Mesenchymal stem cell (in vitro differentiated cells and primary cell): ENCODE measurements at regions not wholly inside any gene's neighbourhood (a gene's known extent, or its start where the extent isn't known, plus 50 kb on each side); places are given as distances from the start of the nearest gene placed in this dataset.
A peak's percentile ranks its signal among the peaks of the same experiment; 100 is the strongest.

Experiments used
- DNase-seq: peaks from one replicate; pipeline ENCODE4 v3.0.0-alpha.2; 2013
- H2AFZ ChIP-seq: one replicate; pipeline ENCODE4 v1.6.1; 2013; ENCODE audit warnings: low read depth, mild to moderate bottlenecking, control low read depth, inconsistent platforms, low read length, moderate library complexity
- H2AK5ac ChIP-seq: 2 replicates; pipeline ENCODE4 v1.6.1; 2013; ENCODE audit warnings: low read length, moderate library complexity, mild to moderate bottlenecking, inconsistent platforms; ENCODE audit not compliant: severe bottlenecking
- H2BK120ac ChIP-seq: one replicate; pipeline ENCODE4 v1.6.1; 2013; ENCODE audit warnings: low read depth, mild to moderate bottlenecking, inconsistent platforms, low read length, moderate library complexity
- H2BK12ac ChIP-seq, 2 experiments: one replicate each; pipeline ENCODE4 v1.6.1; 2013; ENCODE audit warnings: inconsistent platforms in 2 of 2, low read length in 2 of 2, mild to moderate bottlenecking in 2 of 2, moderate library complexity in 2 of 2, control low read depth in 1 of 2
- H2BK15ac ChIP-seq: one replicate; pipeline ENCODE4 v1.6.1; 2013; ENCODE audit warnings: mild to moderate bottlenecking, low read depth, inconsistent platforms; ENCODE audit not compliant: poor library complexity, severe bottlenecking
- H2BK5ac ChIP-seq: 2 replicates; pipeline ENCODE4 v1.6.1; 2013; ENCODE audit warnings: low read depth, mild to moderate bottlenecking, low read length, control low read depth, inconsistent platforms; ENCODE audit not compliant: poor library complexity, severe bottlenecking
- H3K14ac ChIP-seq, 2 experiments: one replicate each; pipeline ENCODE4 v1.6.1; 2013; ENCODE audit warnings: inconsistent platforms in 2 of 2, low read length in 2 of 2, control low read depth in 1 of 2, mild to moderate bottlenecking in 1 of 2, moderate library complexity in 1 of 2
- H3K18ac ChIP-seq, 2 experiments: one replicate each; pipeline ENCODE4 v1.6.1; 2013; ENCODE audit warnings: inconsistent platforms in 2 of 2, low read length in 2 of 2, control low read depth in 1 of 2, low read depth in 1 of 2, mild to moderate bottlenecking in 1 of 2
- H3K23ac ChIP-seq, 2 experiments: one replicate each; pipeline ENCODE4 v1.6.1; 2013; ENCODE audit warnings: inconsistent platforms in 2 of 2, low read length in 2 of 2, mild to moderate bottlenecking in 2 of 2, moderate library complexity in 2 of 2, control low read depth in 1 of 2
- H3K27ac ChIP-seq: 2 replicates; pipeline ENCODE4 v1.5.1; 2013; ENCODE audit warnings: mild to moderate bottlenecking, moderate library complexity, low read length, control low read depth, inconsistent platforms; ENCODE audit not compliant: poor library complexity, severe bottlenecking
- H3K27me3 ChIP-seq, 2 experiments: 2 replicates each; pipeline versions ENCODE4 v1.6.1 to v1.7.0; 2013; ENCODE audit warnings: low read length in 2 of 2, mild to moderate bottlenecking in 2 of 2, moderate library complexity in 2 of 2, control low read depth in 1 of 2, inconsistent platforms in 1 of 2; ENCODE audit not compliant: control insufficient read depth in 1 of 2, insufficient read depth in 1 of 2
- H3K36me3 ChIP-seq, 2 experiments: 2 replicates each; pipeline versions ENCODE4 v1.6.1 to v1.7.0; 2013; ENCODE audit warnings: low read length in 2 of 2, control low read depth in 1 of 2, inconsistent platforms in 1 of 2, low read depth in 1 of 2, mild to moderate bottlenecking in 1 of 2; ENCODE audit not compliant: insufficient read depth in 2 of 2, control insufficient read depth in 1 of 2
- H3K4ac ChIP-seq, 2 experiments: one replicate each; pipeline ENCODE4 v1.6.1; 2013; ENCODE audit warnings: inconsistent platforms in 2 of 2, low read length in 2 of 2, mild to moderate bottlenecking in 2 of 2, moderate library complexity in 2 of 2, control low read depth in 1 of 2, low read depth in 1 of 2
- H3K4me1 ChIP-seq: 2 replicates; pipeline ENCODE4 v1.6.1; 2013; ENCODE audit warnings: low read depth, low read length, control low read depth; ENCODE audit not compliant: control insufficient read depth, insufficient read depth
- H3K4me2 ChIP-seq: 2 replicates; pipeline ENCODE4 v1.6.1; 2013; ENCODE audit warnings: low read length, mild to moderate bottlenecking, inconsistent platforms; ENCODE audit not compliant: poor library complexity, severe bottlenecking
- H3K4me3 ChIP-seq, 2 experiments: 2 replicates each; pipeline versions ENCODE4 v1.5.1 to v1.7.0; 2013; ENCODE audit warnings: low read length in 2 of 2, mild to moderate bottlenecking in 2 of 2, control low read depth in 1 of 2, low read depth in 1 of 2; ENCODE audit not compliant: insufficient read depth in 1 of 2
- H3K79me1 ChIP-seq: replicated peaks from 2 replicates; pipeline ENCODE4 v1.6.1; 2013; ENCODE audit warnings: mild to moderate bottlenecking, control low read depth, low read length, inconsistent platforms; ENCODE audit not compliant: poor library complexity, severe bottlenecking
- H3K9ac ChIP-seq: 2 replicates; pipeline ENCODE4 v1.7.0; 2013; ENCODE audit warnings: mild to moderate bottlenecking, low read length, moderate library complexity
- H3K9me3 ChIP-seq: 2 replicates; pipeline ENCODE4 v1.7.0; 2013; ENCODE audit warnings: mild to moderate bottlenecking, low read length; ENCODE audit not compliant: control insufficient read depth
- H4K8ac ChIP-seq: one replicate; pipeline ENCODE4 v1.6.1; 2013; ENCODE audit warnings: inconsistent platforms, mild to moderate bottlenecking, low read length, moderate library complexity
- H4K91ac ChIP-seq: one replicate; pipeline ENCODE4 v1.6.1; 2013; ENCODE audit warnings: mild to moderate bottlenecking, low read length, inconsistent platforms
- WGBS: methylation state at CpG from one replicate; pipeline ENCODE4 v1.1.7; 2013; ENCODE audit warnings: mixed read lengths; 5-methylcytosine and 5-hydroxymethylcytosine counted together

GRCh38 chr12:98446060-98446459 lies 69.3 kb upstream of the TMPO start:
- H3K79me1 ChIP-seq = no peaks in the 10 kb centered on the region
- H3K9ac ChIP-seq = no peak overlapping the region
- WGBS = 94% methylated on average over 1 of the region's 1 CpG
- no peaks in the 10 kb centered on the region for H3K4me1 ChIP-seq
- H3K27me3 ChIP-seq = peaks cover 0 to 34% of the 10 kb centered on the region in 2 experiments
- H3K4me2 ChIP-seq = no peak overlapping the region
- H3K4ac ChIP-seq = no peak overlapping the region
- no peak overlapping the region for H4K91ac ChIP-seq
- H3K36me3 ChIP-seq = no peaks in the 10 kb centered on the region
- H2BK120ac ChIP-seq = no peak overlapping the region
- H3K23ac ChIP-seq = no peak overlapping the region
- H2AFZ ChIP-seq = no peak overlapping the region
- no peak overlapping the region for H3K14ac ChIP-seq
- H3K27ac ChIP-seq = no peak overlapping the region
- no peak overlapping the region for H2BK5ac ChIP-seq
- H2BK12ac ChIP-seq = no peak overlapping the region
- no peak overlapping the region for H3K18ac ChIP-seq
- H2BK15ac ChIP-seq = no peak overlapping the region
- H2AK5ac ChIP-seq = no peak overlapping the region
- no peaks in the 10 kb centered on the region for H3K9me3 ChIP-seq
- no peak for DNase-seq
- no peak overlapping the region for H4K8ac ChIP-seq
- H3K4me3 ChIP-seq = no peak overlapping the region

- H2BK5ac ChIP-seq = no peak overlapping the region
- DNase-seq = peak; percentile 27
- no peak overlapping the region for H3K18ac ChIP-seq
- H2BK12ac ChIP-seq = no peak overlapping the region
- H3K9me3 ChIP-seq = no peaks in the 10 kb centered on the region
- H4K8ac ChIP-seq = no peak overlapping the region
- H3K4me2 ChIP-seq = no peak overlapping the region
- H2BK15ac ChIP-seq = no peak overlapping the region
- no peak overlapping the region for H3K4me3 ChIP-seq
- H3K9ac ChIP-seq = no peak overlapping the region
- H3K27ac ChIP-seq = no peak overlapping the region
- peaks cover 0 to 31% of the 10 kb centered on the region in 2 experiments for H3K27me3 ChIP-seq
- H3K4me1 ChIP-seq = no peaks in the 10 kb centered on the region
- no peak overlapping the region for H2AK5ac ChIP-seq
- WGBS = no CpG with 5 or more reads among the region's 1 CpG
- no peak overlapping the region for H2AFZ ChIP-seq
- H3K79me1 ChIP-seq = no peaks in the 10 kb centered on the region
- H3K4ac ChIP-seq = no peak overlapping the region
- no peak overlapping the region for H2BK120ac ChIP-seq
- H3K14ac ChIP-seq = no peak overlapping the region
- no peak overlapping the region for H4K91ac ChIP-seq
- H3K36me3 ChIP-seq = no peaks in the 10 kb centered on the region
- no peak overlapping the region for H3K23ac ChIP-seq
Observed at GRCh38 chr12:98446682-98447081, 68.7 kb upstream of the TMPO start.

- no peak overlapping the region for H3K4me3 ChIP-seq
- H3K36me3 ChIP-seq = no peaks in the 10 kb centered on the region
- no peak overlapping the region for H3K14ac ChIP-seq
- H3K27me3 ChIP-seq = peaks cover 0 to 12% of the 10 kb centered on the region in 2 experiments
- H3K9ac ChIP-seq = no peak overlapping the region
- H2AK5ac ChIP-seq = no peak overlapping the region
- WGBS = 92% methylated on average over 1 of the region's 3 CpGs
- H2AFZ ChIP-seq = no peak overlapping the region
- no peak overlapping the region for H3K27ac ChIP-seq
- H3K4me1 ChIP-seq = no peaks in the 10 kb centered on the region
- no peak overlapping the region for H3K4me2 ChIP-seq
- no peak overlapping the region for H2BK120ac ChIP-seq
- no peak overlapping the region for H2BK5ac ChIP-seq
- no peak overlapping the region for H3K18ac ChIP-seq
- H4K8ac ChIP-seq = no peak overlapping the region
- H2BK15ac ChIP-seq = no peak overlapping the region
- no peaks in the 10 kb centered on the region for H3K9me3 ChIP-seq
- DNase-seq = no peak
- H3K79me1 ChIP-seq = no peaks in the 10 kb centered on the region
- H3K4ac ChIP-seq = no peak overlapping the region
- H4K91ac ChIP-seq = no peak overlapping the region
- no peak overlapping the region for H3K23ac ChIP-seq
- H2BK12ac ChIP-seq = no peak overlapping the region
Observed at GRCh38 chr12:98449584-98449983, 65.8 kb upstream of the TMPO start.

GRCh38 chr12:98453070-98453469 lies 62.3 kb upstream of the TMPO start:
- H3K27ac ChIP-seq = no peak overlapping the region
- H3K27me3 ChIP-seq = no peaks in the 10 kb centered on the region
- no peak overlapping the region for H3K14ac ChIP-seq
- H2BK15ac ChIP-seq = no peak overlapping the region
- H2BK120ac ChIP-seq = no peak overlapping the region
- H3K9me3 ChIP-seq = no peaks in the 10 kb centered on the region
- no peak overlapping the region for H2BK5ac ChIP-seq
- no peak overlapping the region for H3K4me3 ChIP-seq
- no peaks in the 10 kb centered on the region for H3K36me3 ChIP-seq
- H3K23ac ChIP-seq = no peak overlapping the region
- no peaks in the 10 kb centered on the region for H3K79me1 ChIP-seq
- H3K4me2 ChIP-seq = no peak overlapping the region
- H3K9ac ChIP-seq = no peak overlapping the region
- no peak overlapping the region for H3K4ac ChIP-seq
- no peak overlapping the region for H2AFZ ChIP-seq
- H2BK12ac ChIP-seq = no peak overlapping the region
- no peak overlapping the region for H4K8ac ChIP-seq
- no peak overlapping the region for H2AK5ac ChIP-seq
- no peak overlapping the region for H4K91ac ChIP-seq
- peaks cover 2% of the 10 kb centered on the region for H3K4me1 ChIP-seq
- 94% methylated on average over 4 of the region's 4 CpGs for WGBS
- DNase-seq = no peak
- H3K18ac ChIP-seq = no peak overlapping the region
